ENCODE measurements at regions not wholly inside any gene's neighbourhood (a gene's known extent, or its start where the extent isn't known, plus 50 kb on each side); places are given as distances from the start of the nearest gene placed in this dataset.

GRCh38 chr2:103896182-103896581 lies 957.7 kb upstream of the POU3F3 start:
- TF ChIP-seq, protein P1, sequence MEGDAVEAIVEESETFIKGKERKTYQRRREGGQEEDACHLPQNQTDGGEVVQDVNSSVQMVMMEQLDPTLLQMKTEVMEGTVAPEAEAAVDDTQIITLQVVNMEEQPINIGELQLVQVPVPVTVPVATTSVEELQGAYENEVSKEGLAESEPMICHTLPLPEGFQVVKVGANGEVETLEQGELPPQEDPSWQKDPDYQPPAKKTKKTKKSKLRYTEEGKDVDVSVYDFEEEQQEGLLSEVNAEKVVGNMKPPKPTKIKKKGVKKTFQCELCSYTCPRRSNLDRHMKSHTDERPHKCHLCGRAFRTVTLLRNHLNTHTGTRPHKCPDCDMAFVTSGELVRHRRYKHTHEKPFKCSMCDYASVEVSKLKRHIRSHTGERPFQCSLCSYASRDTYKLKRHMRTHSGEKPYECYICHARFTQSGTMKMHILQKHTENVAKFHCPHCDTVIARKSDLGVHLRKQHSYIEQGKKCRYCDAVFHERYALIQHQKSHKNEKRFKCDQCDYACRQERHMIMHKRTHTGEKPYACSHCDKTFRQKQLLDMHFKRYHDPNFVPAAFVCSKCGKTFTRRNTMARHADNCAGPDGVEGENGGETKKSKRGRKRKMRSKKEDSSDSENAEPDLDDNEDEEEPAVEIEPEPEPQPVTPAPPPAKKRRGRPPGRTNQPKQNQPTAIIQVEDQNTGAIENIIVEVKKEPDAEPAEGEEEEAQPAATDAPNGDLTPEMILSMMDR (IDR thresholded peaks at IDR 0.05): no peak
- TF ChIP-seq POLR2A (IDR thresholded peaks at IDR 0.05) (no peak), EP300 (IDR thresholded peaks at IDR 0.05) (no peak), POLR2AphosphoS5 (IDR thresholded peaks at IDR 0.05) (no peak)

Measured in upper lobe of left lung (tissue), 4 donors.